A549 (cell line): ENCODE measurements at regions not wholly inside any gene's neighbourhood (a gene's known extent, or its start where the extent isn't known, plus 50 kb on each side); places are given as distances from the start of the nearest gene placed in this dataset.

Experiments
- ATAC-seq, 2 experiments: fragments of 200-7000 bp in 1 of 2; fragments of >200 bp in 1 of 2; cut with Nextera tagmentation in 1 of 2; cut with Tn5 transposase in 1 of 2; 3 replicates each; pipeline versions ENCODE4 v1.8.0 to v1.9.1; 2018 to 2020; ENCODE audit warnings: mild to moderate bottlenecking in 1 of 2, moderate library complexity in 1 of 2
- CTCF ChIA-PET: fragments of 300-600 bp; sonication (Branson Sonifier 250); formaldehyde crosslinking; extraction: SDS; loops from one replicate; lab custom pipeline; 2021; ENCODE audit warnings: antibody characterized with exemption, inconsistent platforms; lab: Yijun Ruan, JAX
- POLR2A ChIA-PET: fragments of 350-600 bp; formaldehyde crosslinking; extraction: SDS; loops from one replicate; lab custom pipeline; 2021; ENCODE audit warnings: antibody characterized with exemption, inconsistent platforms; lab: Yijun Ruan, JAX
- DNase-seq, 2 experiments: peaks; one replicate each; pipeline versions ENCODE4 v3.0.0 to v3.0.0-alpha.2; 2011 to 2016; ENCODE audit warnings: low read depth in 1 of 2, low spot score in 1 of 2
- FAIRE-seq: peaks from 2 replicates; lab custom pipeline; 2011; peaks lifted over from hg19 to GRCh38; lab: Jason Lieb, UNC
- H3K27ac ChIP-seq, 2 experiments: fragments of >200 bp; sonication (Bioruptor Twin); formaldehyde crosslinking; 3 replicates each; pipeline ENCODE4 v1.5.1; 2016 to 2017
- H3K4me1 ChIP-seq: fragments of >200 bp; sonication (Bioruptor Twin); formaldehyde crosslinking; 3 replicates; pipeline ENCODE4 v1.6.1; 2016
- H3K4me2 ChIP-seq: fragments of >200 bp; sonication (Bioruptor Twin); formaldehyde crosslinking; 3 replicates; pipeline ENCODE4 v1.6.1; 2016
- H3K4me3 ChIP-seq: fragments of >200 bp; sonication (Bioruptor Twin); formaldehyde crosslinking; 3 replicates; pipeline ENCODE4 v1.5.1; 2016
- H3K9me3 ChIP-seq: fragments of >200 bp; sonication (Bioruptor Twin); formaldehyde crosslinking; 3 replicates; pipeline ENCODE4 v1.6.1; 2016
- EHF ChIP-seq: fragments of 250-450 bp; sonication (Bioruptor Pico); IDR thresholded peaks from 2 replicates; pipeline ENCODE4 v1.5.0; 2020; ENCODE audit warnings: mild to moderate bottlenecking
- RNF2 ChIP-seq: fragments of 200-600 bp; sonication (generic); IDR thresholded peaks from 2 replicates; pipeline ENCODE4 v1.6.1; 2016; ENCODE audit warnings: low read depth, mild to moderate bottlenecking, antibody characterized with exemption, moderate library complexity, borderline replicate concordance
- ZFP36 ChIP-seq: fragments of 450-650 bp; IDR thresholded peaks from 2 replicates; pipeline ENCODE4 v1.6.1; 2014; ENCODE audit warnings: borderline replicate concordance; ENCODE audit not compliant: partially characterized antibody
- WGBS: methylation state at CpG from one replicate; pipeline ENCODE4 v1.1.6; 2017; ENCODE audit errors: missing lambda C conversion rate; 5-methylcytosine and 5-hydroxymethylcytosine counted together
- TF ChIP-seq, protein P1 (sequence below): fragments of >200 bp; sonication (Bioruptor Twin); formaldehyde crosslinking; IDR thresholded peaks from 2 replicates; pipeline ENCODE4 v1.6.1; 2016

DNA sequence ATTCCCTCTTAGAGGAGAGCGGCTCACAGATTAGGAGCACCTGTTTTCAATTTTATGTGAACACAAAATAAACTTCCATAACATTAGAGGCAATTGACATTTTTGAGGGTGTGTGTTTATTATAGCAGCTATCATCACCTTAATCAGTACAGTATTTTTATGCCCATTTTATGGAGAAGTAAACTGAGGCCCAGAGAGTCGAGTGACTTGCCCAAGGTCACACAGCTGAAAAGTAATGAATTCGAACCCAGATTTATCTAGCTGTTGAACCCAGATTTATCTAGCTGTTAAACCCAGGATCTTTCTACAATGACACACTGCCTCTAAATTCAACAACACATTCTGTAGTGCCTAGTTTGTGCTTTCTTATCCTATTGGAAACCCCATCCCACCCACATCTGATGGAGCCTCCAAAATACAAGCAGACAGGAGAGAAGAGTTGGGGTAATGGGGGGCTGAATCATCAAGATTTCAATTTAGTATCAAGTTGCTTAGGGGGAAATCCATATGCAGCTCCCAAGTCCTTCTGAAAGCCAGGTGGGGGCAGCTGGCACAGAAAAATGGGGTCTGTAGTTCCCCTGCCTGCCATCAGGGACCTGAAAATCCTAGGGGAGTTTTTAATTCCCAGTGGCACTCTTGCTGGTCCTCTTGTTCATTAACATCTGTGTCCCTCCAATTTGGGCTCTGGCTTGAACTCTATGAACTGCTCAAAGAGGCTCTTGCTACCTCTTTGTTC, 50.4 kb upstream of the TRA2B start:
- no peak overlapping the region for H3K27ac ChIP-seq
- ChIA-PET CTCF (interaction anchor here (0.6 to 2.0 kb wide), 5 partner anchors 58 to 1685 kb away, joined by 3 to 7 read pairs (median 5); no protein-coding TSS in a partner anchor), POLR2A (no interaction called here)
- DNase-seq (no peak), FAIRE-seq (no peak), ATAC-seq (no peak)
- H3K9me3 ChIP-seq, result no peaks in the 10 kb centered on the region
- TF ChIP-seq EHF, result no peak
- no peak for TF ChIP-seq RNF2
- TF ChIP-seq ZFP36, result no peak
- TF ChIP-seq, protein P1, sequence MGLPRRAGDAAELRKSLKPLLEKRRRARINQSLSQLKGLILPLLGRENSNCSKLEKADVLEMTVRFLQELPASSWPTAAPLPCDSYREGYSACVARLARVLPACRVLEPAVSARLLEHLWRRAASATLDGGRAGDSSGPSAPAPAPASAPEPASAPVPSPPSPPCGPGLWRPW, result no peak
- 67% methylated on average over 3 of the region's 3 CpGs for WGBS
- H3K4me2 ChIP-seq, result no peak overlapping the region
- H3K4me1 ChIP-seq, result peaks cover 16% of the 10 kb centered on the region
- no peak overlapping the region for H3K4me3 ChIP-seq
